LNCAP (cell line): ENCODE measurements at regions not wholly inside any gene's neighbourhood (a gene's known extent, or its start where the extent isn't known, plus 50 kb on each side); places are given as distances from the start of the nearest gene placed in this dataset.

Source experiments
- TF ChIP-seq, protein P1 (sequence below): fragments of 450-650 bp; IDR thresholded peaks from 2 replicates; pipeline ENCODE4 v1.5.1; 2017; ENCODE audit warnings: mild to moderate bottlenecking

DNA sequence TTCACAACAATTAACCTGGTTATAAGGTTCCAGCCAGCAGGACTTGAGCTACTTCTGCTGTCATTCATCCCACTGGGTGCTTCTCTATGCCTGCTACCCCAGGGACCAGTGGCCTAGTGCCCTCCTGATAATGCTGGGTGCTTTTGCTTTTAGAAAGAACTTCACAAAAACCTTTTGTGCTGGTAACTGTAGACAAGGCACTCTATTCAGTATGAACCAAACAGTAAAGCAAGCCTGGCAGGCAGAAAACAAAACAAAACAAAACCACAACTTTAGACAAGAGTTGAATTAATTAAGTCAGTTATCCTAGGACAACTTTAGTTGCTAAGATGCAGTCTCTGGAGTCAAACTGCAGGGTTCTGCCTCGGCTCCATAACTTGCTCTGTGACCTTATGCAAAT, 61.9 kb upstream of the ADGRL2 start:
- TF ChIP-seq, protein P1, sequence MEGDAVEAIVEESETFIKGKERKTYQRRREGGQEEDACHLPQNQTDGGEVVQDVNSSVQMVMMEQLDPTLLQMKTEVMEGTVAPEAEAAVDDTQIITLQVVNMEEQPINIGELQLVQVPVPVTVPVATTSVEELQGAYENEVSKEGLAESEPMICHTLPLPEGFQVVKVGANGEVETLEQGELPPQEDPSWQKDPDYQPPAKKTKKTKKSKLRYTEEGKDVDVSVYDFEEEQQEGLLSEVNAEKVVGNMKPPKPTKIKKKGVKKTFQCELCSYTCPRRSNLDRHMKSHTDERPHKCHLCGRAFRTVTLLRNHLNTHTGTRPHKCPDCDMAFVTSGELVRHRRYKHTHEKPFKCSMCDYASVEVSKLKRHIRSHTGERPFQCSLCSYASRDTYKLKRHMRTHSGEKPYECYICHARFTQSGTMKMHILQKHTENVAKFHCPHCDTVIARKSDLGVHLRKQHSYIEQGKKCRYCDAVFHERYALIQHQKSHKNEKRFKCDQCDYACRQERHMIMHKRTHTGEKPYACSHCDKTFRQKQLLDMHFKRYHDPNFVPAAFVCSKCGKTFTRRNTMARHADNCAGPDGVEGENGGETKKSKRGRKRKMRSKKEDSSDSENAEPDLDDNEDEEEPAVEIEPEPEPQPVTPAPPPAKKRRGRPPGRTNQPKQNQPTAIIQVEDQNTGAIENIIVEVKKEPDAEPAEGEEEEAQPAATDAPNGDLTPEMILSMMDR: no peak

DNA sequence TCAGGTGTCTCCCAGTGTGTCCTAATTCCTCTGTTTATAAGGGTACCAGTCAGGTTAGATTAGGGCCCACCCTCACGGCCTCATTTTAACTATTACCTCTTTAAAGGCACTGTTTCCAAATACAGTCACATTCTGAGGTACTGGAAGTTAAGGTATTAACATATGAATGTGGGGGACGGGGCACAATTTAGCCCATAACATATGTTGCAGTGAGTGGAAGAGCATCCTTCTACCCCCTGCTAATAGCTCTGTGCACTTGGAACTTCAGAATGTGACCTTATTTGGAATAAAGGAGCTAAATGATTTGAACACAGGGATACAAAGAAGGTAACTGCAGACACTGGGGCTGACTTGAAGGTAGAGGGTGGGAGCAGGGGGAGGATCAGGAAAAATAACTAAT, 67.3 kb upstream of the ADGRL2 start:
- TF ChIP-seq, protein P1: no peak

DNA sequence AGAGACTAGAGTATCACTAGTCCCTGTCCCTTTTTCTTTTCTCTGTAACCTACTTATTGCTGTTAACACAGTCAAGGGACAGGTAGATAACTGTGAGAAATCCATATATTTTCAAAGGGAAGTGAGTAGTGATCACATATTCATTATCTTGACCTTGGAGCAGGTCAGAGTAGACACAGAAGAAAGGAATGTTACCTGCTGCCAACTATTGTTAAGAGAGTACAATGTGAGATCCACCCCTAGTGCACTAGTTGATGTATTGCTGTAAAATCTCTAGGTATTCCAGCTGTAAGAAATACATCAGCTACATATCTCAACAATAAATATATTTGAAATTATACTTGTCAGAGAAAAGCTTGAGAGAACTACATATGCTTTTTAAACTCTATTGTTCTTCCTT, 68.7 kb upstream of the ADGRL2 start:
- TF ChIP-seq, protein P1: no peak

DNA sequence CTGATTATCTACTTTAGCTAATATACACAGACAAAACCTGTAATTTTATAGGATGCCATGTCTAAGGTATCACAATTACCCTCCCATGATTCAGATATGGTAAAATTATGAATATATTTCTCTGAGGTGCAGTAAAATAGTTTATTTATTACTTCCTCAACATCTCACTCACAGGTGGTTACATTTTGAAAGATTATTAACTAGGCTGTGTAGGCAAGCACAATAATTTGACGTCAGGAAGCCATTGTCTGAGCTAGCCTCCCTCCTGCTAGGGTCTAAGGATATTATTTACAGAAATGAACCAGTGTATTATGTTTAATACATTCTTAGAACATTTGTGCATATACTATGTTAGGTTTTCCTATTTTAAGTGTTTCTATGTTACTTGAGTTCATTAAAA, 69.9 kb upstream of the ADGRL2 start:
- TF ChIP-seq, protein P1: no peak

DNA sequence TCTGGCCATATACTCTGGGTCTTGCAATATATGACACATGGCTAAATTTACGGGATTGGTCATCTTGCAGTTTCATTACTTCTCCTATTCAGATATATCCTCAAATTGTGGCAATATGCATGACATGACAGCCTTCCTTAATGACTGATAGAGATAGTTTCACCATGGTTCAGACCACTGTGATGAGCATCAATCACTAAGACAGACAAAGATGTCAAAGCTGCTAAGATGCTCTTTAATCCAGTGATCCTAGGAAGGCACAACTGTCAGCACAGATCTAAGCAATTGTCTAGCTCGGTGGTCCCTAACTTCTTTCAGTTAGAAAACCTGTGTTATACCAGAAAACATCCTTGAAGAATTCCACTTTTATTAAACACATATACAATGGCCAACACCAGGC, 70.9 kb upstream of the ADGRL2 start:
- TF ChIP-seq, protein P1: no peak

DNA sequence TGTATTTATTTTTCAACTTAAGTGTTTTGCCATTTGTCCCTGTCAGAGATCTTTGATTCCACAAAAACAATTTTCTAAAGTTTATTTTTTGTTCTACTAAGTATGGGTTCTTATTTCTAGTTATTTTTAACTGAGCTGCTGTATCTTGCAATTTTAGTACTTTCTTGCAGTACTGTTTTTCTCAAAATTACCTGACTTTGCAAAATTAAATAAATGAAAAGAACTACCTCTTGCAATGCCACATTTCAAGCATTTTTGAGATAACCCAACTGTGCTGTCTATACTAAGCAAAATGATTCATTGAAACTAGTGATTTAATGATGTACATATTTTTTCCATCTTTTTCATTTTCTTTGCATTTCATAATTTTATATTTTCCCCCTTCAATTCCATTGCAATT, 71.5 kb upstream of the ADGRL2 start:
- TF ChIP-seq, protein P1: no peak

DNA sequence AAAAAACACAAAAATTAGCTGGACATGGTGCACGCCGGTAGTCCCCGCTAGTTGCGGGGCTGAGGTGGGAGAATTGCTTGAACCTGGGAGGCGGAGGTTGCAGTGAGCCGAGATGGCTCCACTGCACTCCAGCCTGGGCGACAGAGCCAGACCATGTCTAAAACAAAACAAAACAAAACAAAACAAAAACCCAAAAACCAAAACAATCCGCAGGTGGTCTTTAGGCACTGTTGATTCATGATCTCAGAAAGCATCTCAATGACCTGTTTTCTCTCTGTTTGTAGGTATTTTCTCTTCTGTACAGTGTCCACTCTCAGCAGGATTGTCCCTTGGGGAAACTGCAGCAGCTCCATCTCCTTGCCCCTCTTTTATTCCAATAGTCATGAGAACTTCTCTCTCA, 74.9 kb upstream of the ADGRL2 start:
- TF ChIP-seq, protein P1: no peak

DNA sequence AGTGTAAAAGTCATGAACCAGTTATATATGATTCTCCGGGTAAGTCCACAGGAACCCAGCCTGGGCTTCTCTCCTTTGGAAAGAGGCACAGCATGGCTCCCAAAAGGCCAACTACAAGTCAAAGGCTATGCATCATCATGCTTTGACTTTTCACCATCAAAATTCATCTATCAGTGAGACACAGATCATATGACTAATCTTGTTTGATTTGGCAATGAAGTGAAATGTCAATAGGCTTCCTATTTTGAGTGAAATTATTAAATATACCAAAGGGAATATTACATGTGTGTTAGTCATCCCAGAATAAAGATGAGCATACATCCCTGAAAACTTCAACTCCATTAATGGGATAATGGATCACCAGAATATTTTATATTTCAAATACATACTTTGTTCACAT, 83.5 kb upstream of the ADGRL2 start:
- TF ChIP-seq, protein P1: no peak
